Endothelial cell of umbilical vein (primary cell): ENCODE measurements at regions not wholly inside any gene's neighbourhood (a gene's known extent, or its start where the extent isn't known, plus 50 kb on each side); places are given as distances from the start of the nearest gene placed in this dataset.

ENCODE experiments used
- BruUV-seq: library from RNA; stranded (reverse); fragments of 400-500 nt; replicated peaks from 2 replicates; lab custom pipeline; 2021; lab: Mats Ljungman, UMichigan
- CTCF ChIA-PET: fragments of 300-600, 350-600 bp; sonication (Branson Sonifier 250); formaldehyde crosslinking; loops from one replicate; lab custom pipeline; 2021; ENCODE audit warnings: antibody characterized with exemption, inconsistent platforms; lab: Charles Lee
- POLR2A ChIA-PET: fragments of 300-600, 350-600 bp; sonication (Branson Sonifier 250); formaldehyde crosslinking; loops from one replicate; lab custom pipeline; 2021; ENCODE audit warnings: antibody characterized with exemption, inconsistent platforms; lab: Charles Lee
- DNase-seq: peaks from one replicate; pipeline ENCODE4 v3.0.0-alpha.2; 2011; ENCODE audit warnings: low read depth, low spot score
- FAIRE-seq: peaks from 2 replicates; lab custom pipeline; 2011; peaks lifted over from hg19 to GRCh38; lab: Jason Lieb, UNC
- H2AFZ ChIP-seq: 2 replicates; pipeline ENCODE4 v1.6.0; 2012; ENCODE audit warnings: low read depth, low read length, control low read depth, inconsistent platforms
- H3K27ac ChIP-seq: 2 replicates; pipeline ENCODE4 v1.5.1; 2011; ENCODE audit warnings: low read depth, mild to moderate bottlenecking, control low read depth, low read length, moderate library complexity; ENCODE audit not compliant: insufficient read depth
- H3K27me3 ChIP-seq, 2 experiments: 2 replicates each; pipeline versions ENCODE4 v1.6.0 to v1.6.1; 2011; ENCODE audit warnings: low read length in 2 of 2, mixed read lengths in 1 of 2; ENCODE audit not compliant: control insufficient read depth in 2 of 2, insufficient read depth in 2 of 2
- H3K36me3 ChIP-seq, 2 experiments: 2 replicates in 1 of 2; 3 replicates in 1 of 2; pipeline ENCODE4 v1.5.1; 2011; ENCODE audit warnings: low read length in 2 of 2, mild to moderate bottlenecking in 1 of 2, moderate library complexity in 1 of 2; ENCODE audit not compliant: control insufficient read depth in 2 of 2, insufficient read depth in 2 of 2; ENCODE audit errors: extremely low read depth in 1 of 2
- H3K4me1 ChIP-seq: 3 replicates; pipeline ENCODE4 v1.5.1; 2011; ENCODE audit warnings: mild to moderate bottlenecking, low read length; ENCODE audit not compliant: control insufficient read depth, insufficient read depth; ENCODE audit errors: extremely low read depth
- H3K4me2 ChIP-seq: 2 replicates; pipeline ENCODE4 v1.6.1; 2011; ENCODE audit warnings: low read length, control low read depth, mixed read lengths; ENCODE audit not compliant: insufficient read depth
- H3K4me3 ChIP-seq, 3 experiments: fragments of 200-600 bp in 1 of 3; sonication (generic), shearing (Covaris generic) in 1 of 3; replicated peaks in 1 of 3; 2 replicates each; pipeline ENCODE4 v1.5.1; 2011 to 2016; ENCODE audit warnings: control low read depth in 3 of 3, low read length in 3 of 3, mild to moderate bottlenecking in 2 of 3, inconsistent platforms in 1 of 3, low read depth in 1 of 3, moderate library complexity in 1 of 3; ENCODE audit not compliant: insufficient read depth in 1 of 3
- H3K79me2 ChIP-seq: 2 replicates; pipeline ENCODE4 v1.6.0; 2012; ENCODE audit warnings: low read length, inconsistent platforms; ENCODE audit not compliant: control insufficient read depth, insufficient read depth
- H3K9ac ChIP-seq: replicated peaks from 2 replicates; pipeline ENCODE3; 2011; ENCODE audit warnings: low read length, control low read depth; ENCODE audit not compliant: insufficient read depth; ENCODE audit errors: extremely low read depth
- H3K9me1 ChIP-seq: replicated peaks from 3 replicates; pipeline ENCODE4 v1.6.0; 2011; ENCODE audit warnings: mild to moderate bottlenecking, low read length; ENCODE audit not compliant: control insufficient read depth, insufficient read depth; ENCODE audit errors: extremely low read depth
- H3K9me3 ChIP-seq: replicated peaks from 2 replicates; pipeline ENCODE4 v1.5.1; 2012; ENCODE audit warnings: low read length, inconsistent platforms; ENCODE audit not compliant: control insufficient read depth, insufficient read depth
- H4K20me1 ChIP-seq: replicated peaks from 2 replicates; pipeline ENCODE3; 2011; ENCODE audit warnings: mild to moderate bottlenecking, low read length; ENCODE audit not compliant: control insufficient read depth, insufficient read depth; ENCODE audit errors: extremely low read depth
- CTCF ChIP-seq, 2 donors: IDR thresholded peaks; 1 replicate in 1 of 2; 2 replicates in 1 of 2; pipeline ENCODE4 v1.5.1; 2011; ENCODE audit warnings: low read length in 2 of 2, mild to moderate bottlenecking in 2 of 2, moderate library complexity in 2 of 2, control low read depth in 1 of 2, inconsistent platforms in 1 of 2, low read depth in 1 of 2; ENCODE audit not compliant: insufficient read depth in 1 of 2; ENCODE audit errors: extremely low read depth in 1 of 2
- EZH2 ChIP-seq: IDR thresholded peaks from 2 replicates; pipeline ENCODE4 v1.6.1; 2012; ENCODE audit warnings: borderline replicate concordance, low read depth, mild to moderate bottlenecking, moderate library complexity, low read length, inconsistent platforms; ENCODE audit not compliant: severe bottlenecking
- FOS ChIP-seq: IDR thresholded peaks from 2 replicates; pipeline ENCODE4 v1.6.1; 2011; ENCODE audit warnings: mild to moderate bottlenecking, low read length, moderate library complexity, borderline replicate concordance; ENCODE audit not compliant: insufficient read depth
- GATA2 ChIP-seq: IDR thresholded peaks from 2 replicates; pipeline ENCODE4 v1.7.0; 2011; ENCODE audit warnings: low read depth, mild to moderate bottlenecking, moderate library complexity, mixed read lengths, low read length; ENCODE audit not compliant: insufficient read length, insufficient read depth
- JUN ChIP-seq: IDR thresholded peaks from 2 replicates; pipeline ENCODE4 v1.6.1; 2011; ENCODE audit warnings: borderline replicate concordance, low read depth; ENCODE audit not compliant: insufficient read length, insufficient read depth
- MYC ChIP-seq: IDR thresholded peaks from one replicate; pipeline ENCODE4 v1.6.1; 2011; ENCODE audit warnings: mild to moderate bottlenecking, low read depth, low read length
- POLR2A ChIP-seq: IDR thresholded peaks from 2 replicates; pipeline ENCODE4 v1.6.1; 2012; ENCODE audit warnings: low read depth, mild to moderate bottlenecking, control low read depth, low read length
- POLR2AphosphoS5 ChIP-seq: IDR thresholded peaks from 2 replicates; pipeline ENCODE4 v1.6.1; 2012; ENCODE audit warnings: low read depth, mild to moderate bottlenecking, control low read depth, low read length, moderate library complexity; ENCODE audit not compliant: insufficient read depth
- dilution Hi-C: fragments of 300-500 bp; cut with MboI; formaldehyde crosslinking; loops from one replicate; pipeline ENCODE4 v1.15.0; 2019; ENCODE audit warnings: low sequenced_read_pairs; ENCODE audit not compliant: extremely low pct_ligation_motif_present
- intact Hi-C: fragments of 100-400 bp; cut with micrococcal nuclease; formaldehyde crosslinking; loops from one replicate; pipeline ENCODE4 v1.10.0; 2022
- TF ChIP-seq, protein P1 (sequence below): IDR thresholded peaks from 2 replicates; pipeline ENCODE4 v1.6.1; 2011; ENCODE audit not compliant: insufficient read depth, insufficient read length

- TF ChIP-seq POLR2AphosphoS5 (no peak), GATA2 (no peak), MYC (no peak), CTCF (IDR thresholded peaks at IDR 0.05; ENCODE audit: extremely low read depth in 1 of 2, insufficient read depth in 1 of 2, low read depth in 1 of 2, low read length in 2 of 2) (no peak), JUN (no peak), POLR2A (no peak), FOS (no peak), EZH2 (no peak)
- TF ChIP-seq, protein P1, sequence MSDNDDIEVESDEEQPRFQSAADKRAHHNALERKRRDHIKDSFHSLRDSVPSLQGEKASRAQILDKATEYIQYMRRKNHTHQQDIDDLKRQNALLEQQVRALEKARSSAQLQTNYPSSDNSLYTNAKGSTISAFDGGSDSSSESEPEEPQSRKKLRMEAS, result no peak
- no peaks in the 10 kb centered on the region for H3K9me3 ChIP-seq
- H3K79me2 ChIP-seq, result no peaks in the 10 kb centered on the region
- POLR2A ChIA-PET, result no interaction called here
- CTCF ChIA-PET, result no interaction called here
- no peaks in the 10 kb centered on the region for H3K27me3 ChIP-seq
- no peaks in the 10 kb centered on the region for H4K20me1 ChIP-seq
- no peak overlapping the region for H3K4me2 ChIP-seq
- intact Hi-C loops (loop anchor here (1.0 kb wide), 1 partner anchor 13 kb away; no protein-coding TSS in a partner anchor), dilution Hi-C loops (no loop called here)
- no peak overlapping the region for H3K27ac ChIP-seq
- BruUV-seq, result no TSS peak
- H3K36me3 ChIP-seq, result no peaks in the 10 kb centered on the region
- FAIRE-seq (no peak), DNase-seq (no peak)
- no peak overlapping the region for H3K9ac ChIP-seq
- no peaks in the 10 kb centered on the region for H3K9me1 ChIP-seq
- no peak overlapping the region for H2AFZ ChIP-seq
- no peaks in the 10 kb centered on the region for H3K4me1 ChIP-seq
- no peak overlapping the region for H3K4me3 ChIP-seq
These were observed 685.7 kb downstream of the MCTP2 start for GRCh38 chr15:94917068-94917467.
